Hippocampal formation (tissue), 2 donors: ENCODE measurements at regions not wholly inside any gene's neighbourhood (a gene's known extent, or its start where the extent isn't known, plus 50 kb on each side); places are given as distances from the start of the nearest gene placed in this dataset.

Source experiments
- DNase-seq, 2 donors: peaks; one replicate each; lab custom pipeline; 2025; lab: John Stamatoyannopoulos, UW

GRCh38 chr1:29541631-29542030 lies 305.3 kb downstream of the PTPRU start:
- no peak for DNase-seq

- DNase-seq: no peak
Observed at GRCh38 chr1:29540801-29541357, 304.6 kb downstream of the PTPRU start.

GRCh38 chr1:29539971-29540370 lies 303.6 kb downstream of the PTPRU start:
- DNase-seq: no peak

- no peak for DNase-seq
Observed at GRCh38 chr1:29538586-29538985, 302.3 kb downstream of the PTPRU start.

- DNase-seq: no peak
Observed at GRCh38 chr1:29532751-29533150, 296.4 kb downstream of the PTPRU start.

GRCh38 chr1:29532285-29532684 lies 296.0 kb downstream of the PTPRU start:
- DNase-seq: no peak

GRCh38 chr1:29531596-29531995 lies 295.3 kb downstream of the PTPRU start:
- DNase-seq: no peak

- no peak for DNase-seq
Observed at GRCh38 chr1:29529677-29530278, 293.5 kb downstream of the PTPRU start.

GRCh38 chr1:29527314-29528004 lies 291.1 kb downstream of the PTPRU start:
- DNase-seq: no peak

GRCh38 chr1:29525941-29526340 lies 289.6 kb downstream of the PTPRU start:
- no peak for DNase-seq

- no peak for DNase-seq
Observed at GRCh38 chr1:29524285-29525065, 288.2 kb downstream of the PTPRU start.

- DNase-seq: no peak
Observed at GRCh38 chr1:29523576-29523975, 287.3 kb downstream of the PTPRU start.

- no peak for DNase-seq
Observed at GRCh38 chr1:29523136-29523535, 286.8 kb downstream of the PTPRU start.

GRCh38 chr1:29521811-29522580 lies 285.7 kb downstream of the PTPRU start:
- DNase-seq: no peak

GRCh38 chr1:29521438-29521715 lies 285.1 kb downstream of the PTPRU start:
- no peak for DNase-seq

- no peak for DNase-seq
Observed at GRCh38 chr1:29520571-29521437, 284.5 kb downstream of the PTPRU start.

- DNase-seq: no peak
Observed at GRCh38 chr1:29519788-29520110, 283.4 kb downstream of the PTPRU start.

- DNase-seq: no peak
Observed at GRCh38 chr1:29519108-29519787, 282.9 kb downstream of the PTPRU start.

GRCh38 chr1:29518183-29518835 lies 282.0 kb downstream of the PTPRU start:
- DNase-seq: no peak
